ENCODE measurements at regions not wholly inside any gene's neighbourhood (a gene's known extent, or its start where the extent isn't known, plus 50 kb on each side); places are given as distances from the start of the nearest gene placed in this dataset.

DNA sequence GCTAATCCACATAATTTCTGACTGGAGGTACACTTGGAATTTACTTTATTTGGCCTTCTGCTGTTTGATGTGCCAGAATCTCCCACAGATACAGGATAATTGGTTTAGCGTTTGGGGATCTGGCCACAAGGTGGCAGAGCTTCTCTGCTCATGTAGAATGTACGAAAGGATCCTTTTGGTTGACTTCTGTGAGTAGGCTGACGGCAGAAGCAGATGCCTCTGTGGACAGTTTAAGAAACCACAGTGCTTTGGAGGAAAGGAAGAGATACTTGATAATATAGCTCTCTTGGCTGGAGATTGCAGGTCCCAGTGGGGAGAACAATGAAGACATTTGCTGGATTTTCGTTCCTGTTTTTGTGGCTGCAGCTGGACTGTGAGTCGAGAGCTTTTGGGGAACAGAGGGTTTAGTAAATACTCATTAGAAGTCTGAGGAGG, 75.3 kb upstream of the OR4E1 start:
- Histone ChIP-seq H3K27me3 (ENCODE audit: insufficient read depth, insufficient read length) (no peaks in the 10 kb centered on the region), H3K4me3 (ENCODE audit: insufficient read length, low read depth) (no peak overlapping the region), H3K9me3 (ENCODE audit: insufficient read depth, low read length) (no peaks in the 10 kb centered on the region), H3K4me1 (ENCODE audit: insufficient read depth, insufficient read length) (no peaks in the 10 kb centered on the region), H3K36me3 (ENCODE audit: insufficient read depth, insufficient read length, low read length) (no peaks in the 10 kb centered on the region), H3K9ac (ENCODE audit: insufficient read length, low read depth) (no peak overlapping the region)
- DNase-seq (ENCODE audit: low read depth, low spot score): peak; percentile 42
- no peak for TF ChIP-seq SUZ12 (IDR thresholded peaks at IDR 0.05; ENCODE audit: extremely low read depth, insufficient read depth, insufficient read length)
- TF ChIP-seq ZNF274 (IDR thresholded peaks at IDR 0.05; ENCODE audit: low read depth, low read length): no peak
- TF ChIP-seq YY1 (IDR thresholded peaks at IDR 0.05; ENCODE audit: insufficient read depth, insufficient read length): no peak

DNA sequence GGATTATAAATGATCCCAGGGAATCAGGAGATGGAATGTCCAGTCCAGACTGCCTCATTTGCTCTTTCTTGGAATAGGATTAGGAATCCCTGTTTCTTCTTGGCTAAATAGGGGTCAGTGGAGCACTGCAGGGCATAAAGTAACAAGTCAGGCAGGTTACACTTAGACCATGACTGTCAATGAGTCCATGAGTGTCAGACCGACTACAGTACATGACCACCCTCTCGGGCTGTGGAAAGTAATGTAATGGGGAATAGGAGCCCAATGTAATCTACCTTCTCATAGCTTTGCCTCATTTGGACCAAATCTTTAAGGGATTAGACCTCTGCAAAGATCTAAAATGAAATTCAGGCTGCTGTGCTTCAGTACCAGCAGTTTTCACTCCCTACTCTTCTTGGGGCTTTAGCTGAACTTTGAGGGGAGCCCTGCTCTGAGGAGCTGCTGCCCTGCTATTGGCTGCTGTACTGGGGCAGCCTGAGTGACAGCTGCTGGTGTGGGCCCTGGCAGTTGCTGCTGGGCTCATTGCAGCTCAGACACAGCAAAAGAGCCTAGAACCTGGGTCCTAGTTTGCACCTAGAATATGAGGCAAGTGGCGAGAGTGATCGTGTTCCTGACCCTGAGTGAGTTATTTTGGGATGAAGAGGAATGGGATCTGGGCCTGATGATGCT, 62.2 kb upstream of the OR4E1 start:
- no peak for TF ChIP-seq ZNF274 (IDR thresholded peaks at IDR 0.05; ENCODE audit: low read depth, low read length)
- TF ChIP-seq SUZ12 (IDR thresholded peaks at IDR 0.05; ENCODE audit: extremely low read depth, insufficient read depth, insufficient read length): no peak
- no peak for TF ChIP-seq YY1 (IDR thresholded peaks at IDR 0.05; ENCODE audit: insufficient read depth, insufficient read length)
- no peak overlapping the region for H3K9ac ChIP-seq (ENCODE audit: insufficient read length, low read depth)
- no peaks in the 10 kb centered on the region; the same call in 1 of the 2 replicates for H3K9me3 ChIP-seq (ENCODE audit: insufficient read depth, low read length)
- DNase-seq (ENCODE audit: low read depth, low spot score): no peak
- H3K4me1 ChIP-seq (ENCODE audit: insufficient read depth, insufficient read length): no peaks in the 10 kb centered on the region
- H3K27me3 ChIP-seq (ENCODE audit: insufficient read depth, insufficient read length): no peaks in the 10 kb centered on the region
- H3K4me3 ChIP-seq (ENCODE audit: insufficient read length, low read depth): no peak overlapping the region
- no peaks in the 10 kb centered on the region for H3K36me3 ChIP-seq (ENCODE audit: insufficient read depth, insufficient read length, low read length)

DNA sequence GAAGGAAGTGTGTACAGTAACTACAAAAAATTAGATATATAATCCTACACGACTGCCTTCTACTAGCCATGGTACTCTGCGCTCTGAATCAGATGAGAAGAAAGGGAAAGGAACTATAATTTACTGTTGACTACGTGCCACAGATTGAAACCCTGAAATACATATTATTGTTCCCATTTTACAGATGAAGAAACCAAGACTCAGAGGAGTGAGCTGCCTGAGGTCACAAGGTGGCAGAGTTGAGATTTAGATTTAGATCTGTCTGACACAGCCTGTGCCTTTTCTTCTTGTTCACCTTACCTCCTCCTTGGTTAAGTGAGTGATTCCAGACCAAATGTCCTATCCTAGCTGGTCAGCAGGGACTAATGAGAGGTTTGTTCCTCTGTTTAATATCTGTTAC, 61.6 kb upstream of the OR4E1 start:
- Histone ChIP-seq H3K9ac (ENCODE audit: insufficient read length, low read depth) (no peak overlapping the region), H3K9me3 (ENCODE audit: insufficient read depth, low read length) (no peaks in the 10 kb centered on the region; the same call in 1 of the 2 replicates), H3K27me3 (ENCODE audit: insufficient read depth, insufficient read length) (no peaks in the 10 kb centered on the region), H3K36me3 (ENCODE audit: insufficient read depth, insufficient read length, low read length) (no peaks in the 10 kb centered on the region), H3K4me3 (ENCODE audit: insufficient read length, low read depth) (no peak overlapping the region), H3K4me1 (ENCODE audit: insufficient read depth, insufficient read length) (no peaks in the 10 kb centered on the region)
- TF ChIP-seq SUZ12 (IDR thresholded peaks at IDR 0.05; ENCODE audit: extremely low read depth, insufficient read depth, insufficient read length): no peak
- TF ChIP-seq YY1 (IDR thresholded peaks at IDR 0.05; ENCODE audit: insufficient read depth, insufficient read length): no peak
- TF ChIP-seq ZNF274 (IDR thresholded peaks at IDR 0.05; ENCODE audit: low read depth, low read length): no peak
- no peak for DNase-seq (ENCODE audit: low read depth, low spot score)

DNA sequence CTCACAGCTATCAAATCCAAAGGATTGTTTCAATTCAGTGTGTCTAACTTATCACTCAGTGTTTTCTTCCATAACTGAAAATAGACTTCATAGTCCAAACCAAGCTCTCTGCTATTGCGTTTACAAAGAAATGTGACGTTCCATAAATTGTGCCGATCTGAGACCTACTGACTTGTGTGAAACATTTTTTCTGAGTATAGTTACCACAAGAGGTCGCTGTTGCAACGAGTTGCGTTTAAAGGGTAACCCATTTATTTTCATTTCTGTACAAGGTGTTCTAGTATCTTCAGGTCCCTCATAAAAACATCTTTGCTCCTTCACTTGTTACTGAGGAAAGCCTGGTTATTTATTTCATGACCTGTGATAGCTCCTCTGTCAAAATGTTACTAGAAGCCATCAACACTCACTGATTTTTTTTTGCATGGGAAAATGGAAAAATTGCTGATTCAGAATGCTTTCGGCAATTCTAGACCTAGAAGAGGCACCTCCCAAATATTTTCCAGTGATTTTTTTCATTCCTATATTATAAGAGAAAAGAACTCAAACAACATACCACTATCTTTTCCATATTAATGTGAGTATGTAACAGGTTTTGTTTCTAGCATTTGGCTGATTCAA, 60.9 kb upstream of the OR4E1 start:
- Histone ChIP-seq H3K9ac (ENCODE audit: insufficient read length, low read depth) (no peak overlapping the region), H3K36me3 (ENCODE audit: insufficient read depth, insufficient read length, low read length) (no peaks in the 10 kb centered on the region), H3K27me3 (ENCODE audit: insufficient read depth, insufficient read length) (no peaks in the 10 kb centered on the region), H3K4me3 (ENCODE audit: insufficient read length, low read depth) (no peak overlapping the region), H3K9me3 (ENCODE audit: insufficient read depth, low read length) (no peaks in the 10 kb centered on the region; the same call in 1 of the 2 replicates), H3K4me1 (ENCODE audit: insufficient read depth, insufficient read length) (no peaks in the 10 kb centered on the region)
- DNase-seq (ENCODE audit: low read depth, low spot score): peak; percentile 11
- TF ChIP-seq SUZ12 (IDR thresholded peaks at IDR 0.05; ENCODE audit: extremely low read depth, insufficient read depth, insufficient read length) (no peak), ZNF274 (IDR thresholded peaks at IDR 0.05; ENCODE audit: low read depth, low read length) (no peak), YY1 (IDR thresholded peaks at IDR 0.05; ENCODE audit: insufficient read depth, insufficient read length) (no peak)

DNA sequence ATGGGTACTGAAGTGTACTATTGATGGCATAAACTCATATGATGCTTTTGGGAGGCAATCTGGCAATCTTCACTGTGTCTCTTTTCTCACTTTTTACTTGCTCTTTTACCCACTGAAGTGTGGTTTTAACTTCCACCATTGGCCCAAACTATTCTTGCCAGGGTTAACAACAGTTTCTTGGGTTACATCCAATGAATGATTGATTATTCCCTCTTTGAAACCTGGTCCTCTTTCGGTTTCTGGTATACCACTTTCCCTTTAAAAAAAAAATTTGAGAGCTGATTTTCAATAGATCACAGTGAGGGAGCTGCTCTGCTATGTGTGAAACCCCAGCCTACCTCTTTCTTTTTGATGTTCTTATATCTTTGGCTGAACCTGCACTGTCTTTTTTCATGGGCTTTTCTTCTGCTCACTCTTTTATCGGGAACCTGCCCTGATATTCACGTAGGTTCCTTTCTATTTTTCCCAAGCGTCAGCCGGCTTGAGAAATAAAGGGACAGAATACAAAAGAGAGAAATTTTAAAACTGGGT, 56.1 kb upstream of the OR4E1 start:
- no peaks in the 10 kb centered on the region for H3K36me3 ChIP-seq (ENCODE audit: insufficient read depth, insufficient read length, low read length)
- DNase-seq (ENCODE audit: low read depth, low spot score): no peak
- no peaks in the 10 kb centered on the region for H3K9me3 ChIP-seq (ENCODE audit: insufficient read depth, low read length)
- no peaks in the 10 kb centered on the region for H3K4me1 ChIP-seq (ENCODE audit: insufficient read depth, insufficient read length)
- no peak overlapping the region for H3K9ac ChIP-seq (ENCODE audit: insufficient read length, low read depth)
- no peaks in the 10 kb centered on the region for H3K27me3 ChIP-seq (ENCODE audit: insufficient read depth, insufficient read length)
- no peak overlapping the region for H3K4me3 ChIP-seq (ENCODE audit: insufficient read length, low read depth)
- TF ChIP-seq YY1 (IDR thresholded peaks at IDR 0.05; ENCODE audit: insufficient read depth, insufficient read length) (no peak), ZNF274 (IDR thresholded peaks at IDR 0.05; ENCODE audit: low read depth, low read length) (no peak), SUZ12 (IDR thresholded peaks at IDR 0.05; ENCODE audit: extremely low read depth, insufficient read depth, insufficient read length) (no peak)

DNA sequence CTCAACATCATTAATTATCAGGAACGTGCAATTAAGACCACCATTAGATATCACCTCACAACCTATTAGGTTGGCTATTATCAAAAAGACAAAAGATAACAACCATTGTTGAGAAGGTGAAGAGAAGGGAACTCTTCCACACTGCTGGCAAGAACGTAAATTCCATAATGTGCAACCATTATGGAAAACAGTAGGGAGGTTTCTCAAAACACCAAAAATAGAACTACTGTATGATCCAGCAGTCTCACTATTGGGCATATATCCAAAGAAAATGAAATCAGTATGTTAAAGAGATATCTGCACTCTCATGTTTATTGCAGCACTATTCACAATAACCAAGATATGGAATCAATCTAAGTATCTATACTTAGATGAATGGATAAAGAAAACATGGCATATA, 51.6 kb upstream of the OR4E1 start:
- Histone ChIP-seq H3K27me3 (ENCODE audit: insufficient read depth, insufficient read length) (no peaks in the 10 kb centered on the region), H3K4me3 (ENCODE audit: insufficient read length, low read depth) (no peak overlapping the region), H3K36me3 (ENCODE audit: insufficient read depth, insufficient read length, low read length) (no peaks in the 10 kb centered on the region), H3K9me3 (ENCODE audit: insufficient read depth, low read length) (no peaks in the 10 kb centered on the region), H3K4me1 (ENCODE audit: insufficient read depth, insufficient read length) (no peaks in the 10 kb centered on the region), H3K9ac (ENCODE audit: insufficient read length, low read depth) (no peak overlapping the region)
- DNase-seq (ENCODE audit: low read depth, low spot score): no peak
- TF ChIP-seq YY1 (IDR thresholded peaks at IDR 0.05; ENCODE audit: insufficient read depth, insufficient read length): no peak
- no peak for TF ChIP-seq ZNF274 (IDR thresholded peaks at IDR 0.05; ENCODE audit: low read depth, low read length)
- TF ChIP-seq SUZ12 (IDR thresholded peaks at IDR 0.05; ENCODE audit: extremely low read depth, insufficient read depth, insufficient read length): no peak

Measured in NT2/D1 (cell line).